Activated B cell treated with CpG ODN at 0.5 μM for 24 hours (primary cell): ENCODE measurements at regions not wholly inside any gene's neighbourhood (a gene's known extent, or its start where the extent isn't known, plus 50 kb on each side); places are given as distances from the start of the nearest gene placed in this dataset.

Source experiments
- ATAC-seq: fragments of 200-7000 bp; cut with Tn5 transposase; one replicate; pipeline ENCODE4 v1.10.0; 2021; ENCODE audit warnings: low read depth, mild to moderate bottlenecking, moderate library complexity
- CTCF ChIA-PET: fragments of 350-600 bp; sonication (Branson Sonifier 250); formaldehyde crosslinking; loops from one replicate; lab custom pipeline; 2021; ENCODE audit warnings: antibody characterized with exemption; lab: Charles Lee
- POLR2A ChIA-PET: fragments of 350-600 bp; sonication (Branson Sonifier 250); formaldehyde crosslinking; loops from one replicate; lab custom pipeline; 2021; ENCODE audit warnings: antibody characterized with exemption; lab: Charles Lee
- DNase-seq: peaks from one replicate; pipeline ENCODE4 v3.0.0; 2022
- H3K27ac Mint-ChIP-seq: one replicate; pipeline ENCODE4 v1.8.0; 2020; ENCODE audit warnings: mixed read lengths
- H3K27me3 Mint-ChIP-seq: one replicate; pipeline ENCODE4 v1.8.0; 2021; ENCODE audit warnings: mixed read lengths
- H3K36me3 Mint-ChIP-seq: one replicate; pipeline ENCODE4 v1.8.0; 2021; ENCODE audit warnings: low read depth, mixed read lengths
- H3K4me1 Mint-ChIP-seq: one replicate; pipeline ENCODE4 v1.8.0; 2021; ENCODE audit warnings: mixed read lengths
- H3K4me3 Mint-ChIP-seq: one replicate; pipeline ENCODE4 v1.8.0; 2020; ENCODE audit warnings: mild to moderate bottlenecking, mixed read lengths
- H3K9me3 Mint-ChIP-seq: one replicate; pipeline ENCODE4 v1.8.0; 2020; ENCODE audit warnings: mixed read lengths
- CTCF ChIP-seq: fragments of 200-600 bp; IDR thresholded peaks from one replicate; pipeline ENCODE4 v1.8.0; 2022; ENCODE audit warnings: antibody characterized with exemption, mild to moderate bottlenecking
- intact Hi-C: fragments of 100-400 bp; cut with micrococcal nuclease; formaldehyde crosslinking; loops from one replicate; pipeline ENCODE4 v1.15.1; 2024

GRCh38 chr5:174177531-174177930, 132.0 kb downstream of the NSG2 start:
- CTCF ChIA-PET = no interaction called here
- Mint-ChIP-seq H3K36me3 (no peaks in the 10 kb centered on the region), H3K27me3 (no peaks in the 10 kb centered on the region), H3K27ac (no peak overlapping the region), H3K4me3 (no peak overlapping the region), H3K9me3 (no peaks in the 10 kb centered on the region), H3K4me1 (no peaks in the 10 kb centered on the region)
- POLR2A ChIA-PET = no interaction called here
- TF ChIP-seq CTCF = no peak
- ATAC-seq = no peak
- intact Hi-C loops = no loop called here
- no peak for DNase-seq

GRCh38 chr5:174177976-174178605, 132.6 kb downstream of the NSG2 start:
- TF ChIP-seq CTCF = no peak
- ChIA-PET POLR2A (no interaction called here), CTCF (no interaction called here)
- Mint-ChIP-seq H3K36me3 (no peaks in the 10 kb centered on the region), H3K27ac (no peak overlapping the region), H3K9me3 (no peaks in the 10 kb centered on the region), H3K27me3 (no peaks in the 10 kb centered on the region), H3K4me3 (no peak overlapping the region), H3K4me1 (no peaks in the 10 kb centered on the region)
- intact Hi-C loops = no loop called here
- no peak for DNase-seq
- ATAC-seq = no peak

- Mint-ChIP-seq H3K36me3 (no peaks in the 10 kb centered on the region), H3K4me3 (no peak overlapping the region), H3K27me3 (no peaks in the 10 kb centered on the region), H3K9me3 (no peaks in the 10 kb centered on the region), H3K4me1 (no peaks in the 10 kb centered on the region), H3K27ac (no peak overlapping the region)
- DNase-seq (no peak), ATAC-seq (no peak)
- no peak for TF ChIP-seq CTCF
- intact Hi-C loops = no loop called here
- CTCF ChIA-PET = no interaction called here
- POLR2A ChIA-PET = no interaction called here
Measured at GRCh38 chr5:174180639-174181038, 135.1 kb downstream of the NSG2 start.

- Mint-ChIP-seq H3K4me3 (no peak overlapping the region), H3K4me1 (no peaks in the 10 kb centered on the region), H3K27ac (no peak overlapping the region), H3K36me3 (no peaks in the 10 kb centered on the region), H3K27me3 (no peaks in the 10 kb centered on the region), H3K9me3 (no peaks in the 10 kb centered on the region)
- intact Hi-C loops = no loop called here
- POLR2A ChIA-PET = no interaction called here
- TF ChIP-seq CTCF = no peak
- DNase-seq = no peak
- CTCF ChIA-PET = no interaction called here
- ATAC-seq = no peak
Measured at GRCh38 chr5:174182111-174182510, 136.6 kb downstream of the NSG2 start.

- POLR2A ChIA-PET = no interaction called here
- CTCF ChIA-PET = no interaction called here
- no peak for ATAC-seq
- Mint-ChIP-seq H3K27ac (no peak overlapping the region), H3K36me3 (no peaks in the 10 kb centered on the region), H3K9me3 (no peaks in the 10 kb centered on the region), H3K4me3 (no peak overlapping the region), H3K27me3 (no peaks in the 10 kb centered on the region), H3K4me1 (no peaks in the 10 kb centered on the region)
- intact Hi-C loops = no loop called here
- DNase-seq = no peak
- TF ChIP-seq CTCF = no peak
Measured at GRCh38 chr5:174183701-174184100, 138.2 kb downstream of the NSG2 start.
